ENCODE measurements at regions not wholly inside any gene's neighbourhood (a gene's known extent, or its start where the extent isn't known, plus 50 kb on each side); places are given as distances from the start of the nearest gene placed in this dataset.

- Histone ChIP-seq H3K27me3 (ENCODE audit: insufficient read depth, low read depth) (no peaks in the 10 kb centered on the region), H3K36me3 (ENCODE audit: low read depth) (no peaks in the 10 kb centered on the region), H3K4me1 (replicated peaks; ENCODE audit: insufficient read depth) (no peaks in the 10 kb centered on the region), H3K79me2 (ENCODE audit: low read depth) (no peaks in the 10 kb centered on the region), H3K4me2 (no peak overlapping the region), H3F3A (ENCODE audit: insufficient read depth, low read depth) (no peaks in the 10 kb centered on the region), H4K20me1 (ENCODE audit: insufficient read depth) (no peaks in the 10 kb centered on the region), H3K27ac (no peak overlapping the region), H3K9me3 (ENCODE audit: insufficient read depth, low read depth) (no peaks in the 10 kb centered on the region), H2AFZ (no peak overlapping the region), H3K4me3 (no peak overlapping the region), H3K9me2 (ENCODE audit: insufficient read depth) (no peaks in the 10 kb centered on the region)
- ChIA-PET CTCF (no interaction called here), POLR2A (ENCODE audit: unreplicated experiment) (no interaction called here)
- intact Hi-C loops (cut with micrococcal nuclease; ENCODE audit: unreplicated experiment): no loop called here
- BruUV-seq (replicated peaks): no TSS peak
- DNase-seq: no peak
- TF ChIP-seq CTCF (conservative IDR thresholded peaks at IDR 0.05) (no peak), EZH2 (IDR thresholded peaks at IDR 0.05; ENCODE audit: low read depth) (no peak)
Observed at GRCh38 chr15:29900237-29901189, 78.2 kb upstream of the TJP1 start.

GRCh38 chr15:29896062-29896461 is 73.8 kb upstream of the TJP1 start:
- intact Hi-C loops (cut with micrococcal nuclease; ENCODE audit: unreplicated experiment): no loop called here
- Histone ChIP-seq H3K4me1 (replicated peaks; ENCODE audit: insufficient read depth) (no peaks in the 10 kb centered on the region), H4K20me1 (ENCODE audit: insufficient read depth) (no peaks in the 10 kb centered on the region), H3K4me2 (no peak overlapping the region), H3K4me3 (no peak overlapping the region), H3K27ac (no peak overlapping the region), H3K9me2 (ENCODE audit: insufficient read depth) (no peaks in the 10 kb centered on the region), H3K27me3 (ENCODE audit: insufficient read depth, low read depth) (no peaks in the 10 kb centered on the region), H3K9me3 (ENCODE audit: insufficient read depth, low read depth) (no peaks in the 10 kb centered on the region), H3K79me2 (ENCODE audit: low read depth) (no peaks in the 10 kb centered on the region), H2AFZ (no peak overlapping the region), H3F3A (ENCODE audit: insufficient read depth, low read depth) (no peaks in the 10 kb centered on the region), H3K36me3 (ENCODE audit: low read depth) (no peaks in the 10 kb centered on the region)
- ChIA-PET CTCF (no interaction called here), POLR2A (ENCODE audit: unreplicated experiment) (no interaction called here)
- no peak for DNase-seq
- BruUV-seq (replicated peaks): no TSS peak
- TF ChIP-seq CTCF (conservative IDR thresholded peaks at IDR 0.05) (no peak), EZH2 (IDR thresholded peaks at IDR 0.05; ENCODE audit: low read depth) (no peak)

GRCh38 chr15:29891096-29891457 is 68.8 kb upstream of the TJP1 start:
- Histone ChIP-seq H3K4me3 (no peak overlapping the region), H3K9me3 (ENCODE audit: insufficient read depth, low read depth) (no peaks in the 10 kb centered on the region), H3K27ac (no peak overlapping the region), H4K20me1 (ENCODE audit: insufficient read depth) (no peaks in the 10 kb centered on the region), H3K4me2 (no peak overlapping the region), H3K79me2 (ENCODE audit: low read depth) (no peaks in the 10 kb centered on the region), H3K9me2 (ENCODE audit: insufficient read depth) (no peaks in the 10 kb centered on the region), H3K27me3 (ENCODE audit: insufficient read depth, low read depth) (no peaks in the 10 kb centered on the region), H3K36me3 (ENCODE audit: low read depth) (no peaks in the 10 kb centered on the region), H3K4me1 (replicated peaks; ENCODE audit: insufficient read depth) (no peaks in the 10 kb centered on the region), H2AFZ (no peak overlapping the region), H3F3A (ENCODE audit: insufficient read depth, low read depth) (no peaks in the 10 kb centered on the region)
- TF ChIP-seq EZH2 (IDR thresholded peaks at IDR 0.05; ENCODE audit: low read depth) (no peak), CTCF (conservative IDR thresholded peaks at IDR 0.05) (no peak)
- no peak for DNase-seq
- CTCF ChIA-PET: no interaction called here
- intact Hi-C loops (cut with micrococcal nuclease; ENCODE audit: unreplicated experiment): no loop called here
- POLR2A ChIA-PET (ENCODE audit: unreplicated experiment): no interaction called here
- BruUV-seq (replicated peaks): no TSS peak
